ENCODE measurements at regions not wholly inside any gene's neighbourhood (a gene's known extent, or its start where the extent isn't known, plus 50 kb on each side); places are given as distances from the start of the nearest gene placed in this dataset.

- Histone ChIP-seq H3K4me2 (ENCODE audit: low read length) (no peak overlapping the region), H2AFZ (ENCODE audit: low read length) (no peak overlapping the region), H3K4me1 (ENCODE audit: insufficient read depth, low read length, severe bottlenecking) (peaks cover 13% of the 10 kb centered on the region), H4K20me1 (ENCODE audit: insufficient read depth, low read length) (no peaks in the 10 kb centered on the region), H3K27me3 (ENCODE audit: insufficient read depth, low read length) (no peaks in the 10 kb centered on the region), H3K9me2 (ENCODE audit: low read depth, low read length) (no peaks in the 10 kb centered on the region), H3K4me3 (ENCODE audit: low read depth, low read length, poor library complexity, severe bottlenecking) (no peak overlapping the region), H3K79me2 (ENCODE audit: insufficient read depth, low read length) (peaks cover 80% of the 10 kb centered on the region), H3K9me3 (ENCODE audit: low read length) (no peaks in the 10 kb centered on the region), H3F3A (ENCODE audit: insufficient read depth, low read length) (no peaks in the 10 kb centered on the region), H3K9ac (ENCODE audit: low read length) (no peak overlapping the region), H3K36me3 (ENCODE audit: insufficient read depth, low read length) (peaks cover 93% of the 10 kb centered on the region), H3K27ac (ENCODE audit: low read depth, low read length, poor library complexity, severe bottlenecking) (no peak overlapping the region)
- TF ChIP-seq EZH2 (IDR thresholded peaks at IDR 0.05; ENCODE audit: borderline replicate concordance, low read length) (no peak), CTCF (IDR thresholded peaks at IDR 0.05; ENCODE audit: low read length) (no peak)
These were observed 131.8 kb upstream of the MTHFD1L start for GRCh38 chr6:150733726-150734125.

- Histone ChIP-seq H3K4me1 (ENCODE audit: insufficient read depth, low read length, severe bottlenecking) (peaks cover 13% of the 10 kb centered on the region), H3K9ac (ENCODE audit: low read length) (no peak overlapping the region), H3K9me2 (ENCODE audit: low read depth, low read length) (no peaks in the 10 kb centered on the region), H3K27me3 (ENCODE audit: insufficient read depth, low read length) (no peaks in the 10 kb centered on the region), H2AFZ (ENCODE audit: low read length) (no peak overlapping the region), H3K4me3 (ENCODE audit: low read depth, low read length, poor library complexity, severe bottlenecking) (no peak overlapping the region), H3K9me3 (ENCODE audit: low read length) (no peaks in the 10 kb centered on the region), H3K4me2 (ENCODE audit: low read length) (no peak overlapping the region), H4K20me1 (ENCODE audit: insufficient read depth, low read length) (no peaks in the 10 kb centered on the region), H3K36me3 (ENCODE audit: insufficient read depth, low read length) (peaks cover 92% of the 10 kb centered on the region), H3K79me2 (ENCODE audit: insufficient read depth, low read length) (peaks cover 80% of the 10 kb centered on the region), H3K27ac (ENCODE audit: low read depth, low read length, poor library complexity, severe bottlenecking) (no peak overlapping the region), H3F3A (ENCODE audit: insufficient read depth, low read length) (no peaks in the 10 kb centered on the region)
- TF ChIP-seq EZH2 (IDR thresholded peaks at IDR 0.05; ENCODE audit: borderline replicate concordance, low read length) (no peak), CTCF (IDR thresholded peaks at IDR 0.05; ENCODE audit: low read length) (no peak)
These were observed 131.3 kb upstream of the MTHFD1L start for GRCh38 chr6:150734235-150734634.

GRCh38 chr6:150735341-150735851 is 130.1 kb upstream of the MTHFD1L start:
- H3K79me2 ChIP-seq (ENCODE audit: insufficient read depth, low read length) = peaks cover 85% of the 10 kb centered on the region
- no peak overlapping the region for H2AFZ ChIP-seq (ENCODE audit: low read length)
- H4K20me1 ChIP-seq (ENCODE audit: insufficient read depth, low read length) = no peaks in the 10 kb centered on the region
- H3K9me3 ChIP-seq (ENCODE audit: low read length) = no peaks in the 10 kb centered on the region
- no peak overlapping the region for H3K27ac ChIP-seq (ENCODE audit: low read depth, low read length, poor library complexity, severe bottlenecking)
- H3K9me2 ChIP-seq (ENCODE audit: low read depth, low read length) = no peaks in the 10 kb centered on the region
- no peak overlapping the region for H3K9ac ChIP-seq (ENCODE audit: low read length)
- H3K4me2 ChIP-seq (ENCODE audit: low read length) = no peak overlapping the region
- TF ChIP-seq CTCF (IDR thresholded peaks at IDR 0.05; ENCODE audit: low read length) (no peak), EZH2 (IDR thresholded peaks at IDR 0.05; ENCODE audit: borderline replicate concordance, low read length) (no peak)
- no peaks in the 10 kb centered on the region for H3F3A ChIP-seq (ENCODE audit: insufficient read depth, low read length)
- peaks cover 90% of the 10 kb centered on the region for H3K36me3 ChIP-seq (ENCODE audit: insufficient read depth, low read length)
- H3K4me1 ChIP-seq (ENCODE audit: insufficient read depth, low read length, severe bottlenecking) = peaks cover 13% of the 10 kb centered on the region
- H3K4me3 ChIP-seq (ENCODE audit: low read depth, low read length, poor library complexity, severe bottlenecking) = no peak overlapping the region
- no peaks in the 10 kb centered on the region for H3K27me3 ChIP-seq (ENCODE audit: insufficient read depth, low read length)
